H9 (cell line): ENCODE measurements at regions not wholly inside any gene's neighbourhood (a gene's known extent, or its start where the extent isn't known, plus 50 kb on each side); places are given as distances from the start of the nearest gene placed in this dataset.

Experiments used
- DNase-seq: peaks from one replicate; pipeline ENCODE4 v3.0.0-alpha.2; 2017
- H2AFZ ChIP-seq: one replicate; pipeline ENCODE4 v1.6.1; 2013; ENCODE audit warnings: mild to moderate bottlenecking, low read length, control low read depth, moderate library complexity
- H2AK5ac ChIP-seq: 2 replicates; pipeline ENCODE4 v1.6.1; 2013; ENCODE audit warnings: low read length, control low read depth, mixed read lengths; ENCODE audit not compliant: insufficient read length
- H2BK120ac ChIP-seq: one replicate; pipeline ENCODE4 v1.6.1; 2013; ENCODE audit warnings: low read depth, mild to moderate bottlenecking, low read length, control low read depth, inconsistent platforms; ENCODE audit not compliant: poor library complexity, severe bottlenecking
- H2BK12ac ChIP-seq: 2 replicates; pipeline ENCODE4 v1.6.1; 2013; ENCODE audit warnings: low read length, control low read depth, mixed read lengths, low read depth; ENCODE audit not compliant: insufficient read length
- H2BK15ac ChIP-seq: 2 replicates; pipeline ENCODE4 v1.6.1; 2013; ENCODE audit warnings: low read depth, low read length, control low read depth
- H2BK20ac ChIP-seq: one replicate; pipeline ENCODE4 v1.6.1; 2013; ENCODE audit warnings: low read depth, mild to moderate bottlenecking, low read length, control low read depth, inconsistent platforms; ENCODE audit not compliant: poor library complexity, severe bottlenecking
- H2BK5ac ChIP-seq: 2 replicates; pipeline ENCODE4 v1.6.1; 2013; ENCODE audit warnings: low read length, control low read depth, mixed read lengths; ENCODE audit not compliant: insufficient read length
- H3K14ac ChIP-seq: 2 replicates; pipeline ENCODE4 v1.6.1; 2013; ENCODE audit warnings: low read length, control low read depth; ENCODE audit not compliant: insufficient read depth
- H3K18ac ChIP-seq: 2 replicates; pipeline ENCODE4 v1.6.1; 2013; ENCODE audit warnings: low read depth, mild to moderate bottlenecking, mixed read lengths, low read length, control low read depth; ENCODE audit not compliant: insufficient read length
- H3K23ac ChIP-seq: 2 replicates; pipeline ENCODE4 v1.6.1; 2013; ENCODE audit warnings: low read length, control low read depth, mixed read lengths, low read depth; ENCODE audit not compliant: insufficient read length
- H3K23me2 ChIP-seq: 2 replicates; pipeline ENCODE4 v1.6.1; 2013; ENCODE audit warnings: low read depth, mild to moderate bottlenecking, mixed read lengths, low read length, control low read depth; ENCODE audit not compliant: insufficient read length, poor library complexity, severe bottlenecking
- H3K27ac ChIP-seq: 2 replicates; pipeline ENCODE4 v1.5.1; 2013; ENCODE audit warnings: low read length, control low read depth, mixed read lengths, low read depth; ENCODE audit not compliant: insufficient read length
- H3K27me3 ChIP-seq: 2 replicates; pipeline ENCODE4 v1.6.1; 2013; ENCODE audit warnings: low read length, control low read depth, inconsistent platforms; ENCODE audit not compliant: insufficient read depth
- H3K4ac ChIP-seq: 2 replicates; pipeline ENCODE4 v1.6.1; 2013; ENCODE audit warnings: low read depth, mild to moderate bottlenecking, control low read depth, inconsistent platforms, low read length, moderate library complexity
- H3K4me1 ChIP-seq: 2 replicates; pipeline ENCODE4 v1.6.1; 2013; ENCODE audit warnings: low read length, control low read depth, inconsistent platforms; ENCODE audit not compliant: insufficient read depth
- H3K4me2 ChIP-seq: 2 replicates; pipeline ENCODE4 v1.6.1; 2013; ENCODE audit warnings: low read length, control low read depth, mixed read lengths; ENCODE audit not compliant: insufficient read length, insufficient read depth
- H3K56ac ChIP-seq: 2 replicates; pipeline ENCODE4 v1.6.1; 2013; ENCODE audit warnings: low read depth, mild to moderate bottlenecking, mixed read lengths, low read length, control low read depth; ENCODE audit not compliant: insufficient read length
- H3K79me1 ChIP-seq: 2 replicates; pipeline ENCODE4 v1.6.1; 2013; ENCODE audit warnings: low read depth, mild to moderate bottlenecking, moderate library complexity, low read length, control low read depth, inconsistent platforms; ENCODE audit not compliant: insufficient read depth, poor library complexity, severe bottlenecking
- H3K79me2 ChIP-seq: 2 replicates; pipeline ENCODE4 v1.6.1; 2013; ENCODE audit warnings: low read length, control low read depth, inconsistent platforms; ENCODE audit not compliant: insufficient read depth
- H3K9ac ChIP-seq: 2 replicates; pipeline ENCODE4 v1.6.1; 2013; ENCODE audit warnings: low read length, control low read depth, mixed read lengths; ENCODE audit not compliant: insufficient read length; ENCODE audit errors: extremely low read depth
- H3K9me3 ChIP-seq: one replicate; pipeline ENCODE4 v1.6.1; 2013; ENCODE audit warnings: low read depth, low read length, inconsistent platforms; ENCODE audit not compliant: control insufficient read depth
- H3T11ph ChIP-seq: one replicate; pipeline ENCODE4 v1.6.1; 2013; ENCODE audit warnings: mild to moderate bottlenecking, low read length, control low read depth, inconsistent platforms
- H4K20me1 ChIP-seq: one replicate; pipeline ENCODE4 v1.6.1; 2013; ENCODE audit not compliant: control insufficient read depth, insufficient read length, insufficient read depth
- H4K5ac ChIP-seq: 2 replicates; pipeline ENCODE4 v1.6.1; 2013; ENCODE audit warnings: low read depth, mild to moderate bottlenecking, mixed read lengths, low read length, control low read depth; ENCODE audit not compliant: insufficient read length
- H4K8ac ChIP-seq: replicated peaks from 2 replicates; pipeline ENCODE4 v1.6.1; 2013; ENCODE audit warnings: low read length, control low read depth, mixed read lengths, low read depth; ENCODE audit not compliant: insufficient read length
- H4K91ac ChIP-seq: 2 replicates; pipeline ENCODE4 v1.6.1; 2013; ENCODE audit warnings: low read depth, mild to moderate bottlenecking, moderate library complexity, mixed read lengths, low read length, control low read depth; ENCODE audit not compliant: insufficient read length
- H3K27ac Mint-ChIP-seq, 3 experiments: 2 replicates in 2 of 3; 3 replicates in 1 of 3; pipeline ENCODE4 v1.8.0; 2020 to 2021; ENCODE audit warnings: mixed read lengths in 3 of 3, mild to moderate bottlenecking in 1 of 3, moderate library complexity in 1 of 3
- H3K27me3 Mint-ChIP-seq: 2 replicates; pipeline ENCODE4 v1.8.0; 2021; ENCODE audit warnings: low read depth, mild to moderate bottlenecking, moderate library complexity, mixed read lengths
- H3K36me3 Mint-ChIP-seq, 3 experiments: 2 replicates in 2 of 3; 3 replicates in 1 of 3; pipeline ENCODE4 v1.8.0; 2020 to 2021; ENCODE audit warnings: low read depth in 3 of 3, mixed read lengths in 3 of 3; ENCODE audit not compliant: insufficient read depth in 1 of 3
- H3K4me1 Mint-ChIP-seq, 2 experiments: 2 replicates each; pipeline ENCODE4 v1.8.0; 2020; ENCODE audit warnings: mixed read lengths in 2 of 2
- H3K4me3 Mint-ChIP-seq, 2 experiments: 2 replicates in 1 of 2; 3 replicates in 1 of 2; pipeline ENCODE4 v1.8.0; 2020 to 2021; ENCODE audit warnings: mild to moderate bottlenecking in 2 of 2, mixed read lengths in 2 of 2, moderate library complexity in 1 of 2
- H3K9me3 Mint-ChIP-seq, 2 experiments: 2 replicates in 1 of 2; 3 replicates in 1 of 2; pipeline ENCODE4 v1.8.0; 2020; ENCODE audit warnings: mild to moderate bottlenecking in 2 of 2, mixed read lengths in 2 of 2, moderate library complexity in 1 of 2
- CTCF ChIP-seq: fragments of 200-600 bp; sonication (generic); conservative IDR thresholded peaks from 3 replicates; pipeline ENCODE4 v1.8.0; 2021; ENCODE audit warnings: antibody characterized with exemption, mild to moderate bottlenecking
- WGBS: extraction: QIAGEN DNeasy Blood & Tissue Kit; methylation state at CpG from one replicate; pipeline ENCODE4 v1.1.7; 2013; ENCODE audit warnings: missing lambda C conversion rate, low lambda C conversion rate, mixed read lengths; ENCODE audit not compliant: insufficient read length; ENCODE audit errors: extremely low coverage; 5-methylcytosine and 5-hydroxymethylcytosine counted together

GRCh38 chr3:81434161-81434560 lies 327.3 kb downstream of the GBE1 start:
- H2BK15ac ChIP-seq: no peak overlapping the region
- no peaks in the 10 kb centered on the region for H3K4me1 Mint-ChIP-seq
- no peak for TF ChIP-seq CTCF
- no peak overlapping the region for H3K4me2 ChIP-seq
- H2AFZ ChIP-seq: no peak overlapping the region
- H3K27ac Mint-ChIP-seq: no peak overlapping the region
- no CpG with 5 or more reads among the region's 3 CpGs for WGBS
- H3K4me3 Mint-ChIP-seq: no peak overlapping the region
- no peak overlapping the region for H3K56ac ChIP-seq
- peaks cover 0 to 3% (median 0%) of the 10 kb centered on the region in 3 experiments; a peak in 1 of 7 replicates for H3K36me3 Mint-ChIP-seq
- no peak overlapping the region for H2BK5ac ChIP-seq
- H3K23ac ChIP-seq: no peak overlapping the region
- no peak overlapping the region for H3T11ph ChIP-seq
- no peak overlapping the region for H3K4ac ChIP-seq
- H3K27me3 ChIP-seq: no peaks in the 10 kb centered on the region
- H4K20me1 ChIP-seq: no peaks in the 10 kb centered on the region
- H3K79me2 ChIP-seq: no peaks in the 10 kb centered on the region
- H3K27me3 Mint-ChIP-seq: no peaks in the 10 kb centered on the region
- H3K14ac ChIP-seq: no peak overlapping the region
- H3K9ac ChIP-seq: no peak overlapping the region
- H3K27ac ChIP-seq: no peak overlapping the region
- no peak overlapping the region for H2BK12ac ChIP-seq
- H3K23me2 ChIP-seq: no peaks in the 10 kb centered on the region
- no peaks in the 10 kb centered on the region for H3K9me3 ChIP-seq
- H4K91ac ChIP-seq: no peak overlapping the region
- no peak overlapping the region for H2BK20ac ChIP-seq
- H4K8ac ChIP-seq: no peak overlapping the region
- H3K79me1 ChIP-seq: no peaks in the 10 kb centered on the region
- H3K9me3 Mint-ChIP-seq: no peaks in the 10 kb centered on the region
- no peaks in the 10 kb centered on the region for H3K4me1 ChIP-seq
- H2AK5ac ChIP-seq: no peak overlapping the region
- no peak overlapping the region for H2BK120ac ChIP-seq
- H4K5ac ChIP-seq: no peak overlapping the region
- H3K18ac ChIP-seq: no peak overlapping the region
- no peak for DNase-seq
